ENCODE measurements at regions not wholly inside any gene's neighbourhood (a gene's known extent, or its start where the extent isn't known, plus 50 kb on each side); places are given as distances from the start of the nearest gene placed in this dataset.

- Histone ChIP-seq H3K27me3 (no peaks in the 10 kb centered on the region), H3K36me3 (no peaks in the 10 kb centered on the region), H3K4me3 (no peak overlapping the region), H3K9me3 (no peaks in the 10 kb centered on the region), H3K4me1 (ENCODE audit: insufficient read depth) (peaks cover 4% of the 10 kb centered on the region), H3K27ac (no peak overlapping the region)
- intact Hi-C loops (cut with DNase I) = no loop called here
- TF ChIP-seq, protein P1, sequence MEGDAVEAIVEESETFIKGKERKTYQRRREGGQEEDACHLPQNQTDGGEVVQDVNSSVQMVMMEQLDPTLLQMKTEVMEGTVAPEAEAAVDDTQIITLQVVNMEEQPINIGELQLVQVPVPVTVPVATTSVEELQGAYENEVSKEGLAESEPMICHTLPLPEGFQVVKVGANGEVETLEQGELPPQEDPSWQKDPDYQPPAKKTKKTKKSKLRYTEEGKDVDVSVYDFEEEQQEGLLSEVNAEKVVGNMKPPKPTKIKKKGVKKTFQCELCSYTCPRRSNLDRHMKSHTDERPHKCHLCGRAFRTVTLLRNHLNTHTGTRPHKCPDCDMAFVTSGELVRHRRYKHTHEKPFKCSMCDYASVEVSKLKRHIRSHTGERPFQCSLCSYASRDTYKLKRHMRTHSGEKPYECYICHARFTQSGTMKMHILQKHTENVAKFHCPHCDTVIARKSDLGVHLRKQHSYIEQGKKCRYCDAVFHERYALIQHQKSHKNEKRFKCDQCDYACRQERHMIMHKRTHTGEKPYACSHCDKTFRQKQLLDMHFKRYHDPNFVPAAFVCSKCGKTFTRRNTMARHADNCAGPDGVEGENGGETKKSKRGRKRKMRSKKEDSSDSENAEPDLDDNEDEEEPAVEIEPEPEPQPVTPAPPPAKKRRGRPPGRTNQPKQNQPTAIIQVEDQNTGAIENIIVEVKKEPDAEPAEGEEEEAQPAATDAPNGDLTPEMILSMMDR (IDR thresholded peaks at IDR 0.05) = no peak
- TF ChIP-seq EP300 (IDR thresholded peaks at IDR 0.05) (no peak), POLR2A (IDR thresholded peaks at IDR 0.05) (no peak)
- DNase-seq = no peak
- 90 to 94% (median 92%) methylated on average over 3 of the region's 3 CpGs for WGBS, 3 donors
These were observed 358.7 kb upstream of the JARID2 start for GRCh38 chr6:14887181-14887580.

DNA sequence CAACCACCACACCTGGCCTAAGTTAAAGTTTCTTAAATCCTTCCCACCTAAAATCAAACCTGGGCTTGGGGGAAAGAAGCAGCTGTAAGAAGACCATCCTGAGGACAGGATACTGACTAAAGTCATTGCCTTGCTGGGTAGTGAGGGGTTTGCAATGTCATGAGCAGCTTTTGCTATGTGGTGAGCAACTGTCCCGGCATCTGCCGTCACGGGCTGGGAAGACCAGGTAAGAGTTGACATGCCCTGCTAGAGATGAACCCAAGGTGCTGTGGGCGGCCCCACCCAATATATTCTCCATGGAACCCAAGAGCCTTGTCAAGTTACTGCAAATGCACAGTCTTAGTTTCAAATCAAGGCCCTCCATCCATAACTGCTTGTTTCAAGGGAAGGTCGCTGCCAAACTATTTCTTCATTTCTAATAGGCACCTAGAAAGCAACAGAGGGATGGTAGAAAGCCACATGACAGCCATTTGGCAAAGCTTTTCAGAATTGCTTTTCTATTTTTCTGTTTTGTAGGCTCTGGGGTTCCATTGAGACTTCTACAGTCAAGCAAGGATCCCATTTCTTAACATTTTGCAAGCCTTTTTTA lies 357.8 kb upstream of the JARID2 start:
- Histone ChIP-seq H3K36me3 (no peaks in the 10 kb centered on the region), H3K27me3 (no peaks in the 10 kb centered on the region), H3K4me1 (ENCODE audit: insufficient read depth) (peaks cover 4% of the 10 kb centered on the region), H3K4me3 (no peak overlapping the region), H3K9me3 (no peaks in the 10 kb centered on the region), H3K27ac (no peak overlapping the region)
- TF ChIP-seq, protein P1 (IDR thresholded peaks at IDR 0.05) = no peak
- TF ChIP-seq POLR2A (IDR thresholded peaks at IDR 0.05) = no peak
- TF ChIP-seq EP300 (IDR thresholded peaks at IDR 0.05) = no peak
- intact Hi-C loops (cut with DNase I) = no loop called here
- DNase-seq = no peak
- 97 to 100% (median 97%) methylated on average over 5 of the region's 5 CpGs for WGBS, 3 donors

GRCh38 chr6:14888575-14889000 lies 357.3 kb upstream of the JARID2 start:
- Histone ChIP-seq H3K4me1 (ENCODE audit: insufficient read depth) (peaks cover under 1% of the 10 kb centered on the region), H3K27ac (no peak overlapping the region), H3K27me3 (no peaks in the 10 kb centered on the region), H3K4me3 (no peak overlapping the region), H3K9me3 (no peaks in the 10 kb centered on the region), H3K36me3 (no peaks in the 10 kb centered on the region)
- intact Hi-C loops (cut with DNase I) = no loop called here
- WGBS, 3 donors = 78 to 93% (median 92%) methylated on average over 4 of the region's 4 CpGs
- DNase-seq = no peak
- TF ChIP-seq EP300 (IDR thresholded peaks at IDR 0.05) (no peak), POLR2A (IDR thresholded peaks at IDR 0.05) (no peak)
- TF ChIP-seq, protein P1 (IDR thresholded peaks at IDR 0.05) = no peak

GRCh38 chr6:14889188-14889587 lies 356.7 kb upstream of the JARID2 start:
- TF ChIP-seq POLR2A (IDR thresholded peaks at IDR 0.05) (no peak), EP300 (IDR thresholded peaks at IDR 0.05) (no peak)
- TF ChIP-seq, protein P1 (IDR thresholded peaks at IDR 0.05) = no peak
- intact Hi-C loops (cut with DNase I) = no loop called here
- H3K4me1 ChIP-seq (ENCODE audit: insufficient read depth) = no peaks in the 10 kb centered on the region
- no peaks in the 10 kb centered on the region for H3K9me3 ChIP-seq
- no peaks in the 10 kb centered on the region for H3K27me3 ChIP-seq
- no peak for DNase-seq
- 60 to 74% (median 66%) methylated on average over 2 of the region's 2 CpGs for WGBS, 3 donors
- no peaks in the 10 kb centered on the region for H3K36me3 ChIP-seq
- no peak overlapping the region for H3K4me3 ChIP-seq
- no peak overlapping the region for H3K27ac ChIP-seq
